Endothelial cell of umbilical vein (primary cell): ENCODE measurements at regions not wholly inside any gene's neighbourhood (a gene's known extent, or its start where the extent isn't known, plus 50 kb on each side); places are given as distances from the start of the nearest gene placed in this dataset.

ENCODE experiments used
- BruUV-seq: library from RNA; stranded (reverse); fragments of 400-500 nt; replicated peaks from 2 replicates; lab custom pipeline; 2021; lab: Mats Ljungman, UMichigan
- CTCF ChIA-PET: fragments of 300-600, 350-600 bp; sonication (Branson Sonifier 250); formaldehyde crosslinking; loops from one replicate; lab custom pipeline; 2021; ENCODE audit warnings: antibody characterized with exemption, inconsistent platforms; lab: Charles Lee
- POLR2A ChIA-PET: fragments of 300-600, 350-600 bp; sonication (Branson Sonifier 250); formaldehyde crosslinking; loops from one replicate; lab custom pipeline; 2021; ENCODE audit warnings: antibody characterized with exemption, inconsistent platforms; lab: Charles Lee
- DNase-seq: peaks from one replicate; pipeline ENCODE4 v3.0.0-alpha.2; 2011; ENCODE audit warnings: low read depth, low spot score
- FAIRE-seq: peaks from 2 replicates; lab custom pipeline; 2011; peaks lifted over from hg19 to GRCh38; lab: Jason Lieb, UNC
- H2AFZ ChIP-seq: 2 replicates; pipeline ENCODE4 v1.6.0; 2012; ENCODE audit warnings: low read depth, low read length, control low read depth, inconsistent platforms
- H3K27ac ChIP-seq: 2 replicates; pipeline ENCODE4 v1.5.1; 2011; ENCODE audit warnings: low read depth, mild to moderate bottlenecking, control low read depth, low read length, moderate library complexity; ENCODE audit not compliant: insufficient read depth
- H3K27me3 ChIP-seq, 2 experiments: 2 replicates each; pipeline versions ENCODE4 v1.6.0 to v1.6.1; 2011; ENCODE audit warnings: low read length in 2 of 2, mixed read lengths in 1 of 2; ENCODE audit not compliant: control insufficient read depth in 2 of 2, insufficient read depth in 2 of 2
- H3K36me3 ChIP-seq, 2 experiments: 2 replicates in 1 of 2; 3 replicates in 1 of 2; pipeline ENCODE4 v1.5.1; 2011; ENCODE audit warnings: low read length in 2 of 2, mild to moderate bottlenecking in 1 of 2, moderate library complexity in 1 of 2; ENCODE audit not compliant: control insufficient read depth in 2 of 2, insufficient read depth in 2 of 2; ENCODE audit errors: extremely low read depth in 1 of 2
- H3K4me1 ChIP-seq: 3 replicates; pipeline ENCODE4 v1.5.1; 2011; ENCODE audit warnings: mild to moderate bottlenecking, low read length; ENCODE audit not compliant: control insufficient read depth, insufficient read depth; ENCODE audit errors: extremely low read depth
- H3K4me2 ChIP-seq: 2 replicates; pipeline ENCODE4 v1.6.1; 2011; ENCODE audit warnings: low read length, control low read depth, mixed read lengths; ENCODE audit not compliant: insufficient read depth
- H3K4me3 ChIP-seq, 3 experiments: fragments of 200-600 bp in 1 of 3; sonication (generic), shearing (Covaris generic) in 1 of 3; replicated peaks in 1 of 3; 2 replicates each; pipeline ENCODE4 v1.5.1; 2011 to 2016; ENCODE audit warnings: control low read depth in 3 of 3, low read length in 3 of 3, mild to moderate bottlenecking in 2 of 3, inconsistent platforms in 1 of 3, low read depth in 1 of 3, moderate library complexity in 1 of 3; ENCODE audit not compliant: insufficient read depth in 1 of 3
- H3K79me2 ChIP-seq: 2 replicates; pipeline ENCODE4 v1.6.0; 2012; ENCODE audit warnings: low read length, inconsistent platforms; ENCODE audit not compliant: control insufficient read depth, insufficient read depth
- H3K9ac ChIP-seq: replicated peaks from 2 replicates; pipeline ENCODE3; 2011; ENCODE audit warnings: low read length, control low read depth; ENCODE audit not compliant: insufficient read depth; ENCODE audit errors: extremely low read depth
- H3K9me1 ChIP-seq: replicated peaks from 3 replicates; pipeline ENCODE4 v1.6.0; 2011; ENCODE audit warnings: mild to moderate bottlenecking, low read length; ENCODE audit not compliant: control insufficient read depth, insufficient read depth; ENCODE audit errors: extremely low read depth
- H3K9me3 ChIP-seq: replicated peaks from 2 replicates; pipeline ENCODE4 v1.5.1; 2012; ENCODE audit warnings: low read length, inconsistent platforms; ENCODE audit not compliant: control insufficient read depth, insufficient read depth
- H4K20me1 ChIP-seq: replicated peaks from 2 replicates; pipeline ENCODE3; 2011; ENCODE audit warnings: mild to moderate bottlenecking, low read length; ENCODE audit not compliant: control insufficient read depth, insufficient read depth; ENCODE audit errors: extremely low read depth
- EZH2 ChIP-seq: IDR thresholded peaks from 2 replicates; pipeline ENCODE4 v1.6.1; 2012; ENCODE audit warnings: borderline replicate concordance, low read depth, mild to moderate bottlenecking, moderate library complexity, low read length, inconsistent platforms; ENCODE audit not compliant: severe bottlenecking
- FOS ChIP-seq: IDR thresholded peaks from 2 replicates; pipeline ENCODE4 v1.6.1; 2011; ENCODE audit warnings: mild to moderate bottlenecking, low read length, moderate library complexity, borderline replicate concordance; ENCODE audit not compliant: insufficient read depth
- GATA2 ChIP-seq: IDR thresholded peaks from 2 replicates; pipeline ENCODE4 v1.7.0; 2011; ENCODE audit warnings: low read depth, mild to moderate bottlenecking, moderate library complexity, mixed read lengths, low read length; ENCODE audit not compliant: insufficient read length, insufficient read depth
- JUN ChIP-seq: IDR thresholded peaks from 2 replicates; pipeline ENCODE4 v1.6.1; 2011; ENCODE audit warnings: borderline replicate concordance, low read depth; ENCODE audit not compliant: insufficient read length, insufficient read depth
- MYC ChIP-seq: IDR thresholded peaks from one replicate; pipeline ENCODE4 v1.6.1; 2011; ENCODE audit warnings: mild to moderate bottlenecking, low read depth, low read length
- POLR2A ChIP-seq: IDR thresholded peaks from 2 replicates; pipeline ENCODE4 v1.6.1; 2012; ENCODE audit warnings: low read depth, mild to moderate bottlenecking, control low read depth, low read length
- POLR2AphosphoS5 ChIP-seq: IDR thresholded peaks from 2 replicates; pipeline ENCODE4 v1.6.1; 2012; ENCODE audit warnings: low read depth, mild to moderate bottlenecking, control low read depth, low read length, moderate library complexity; ENCODE audit not compliant: insufficient read depth
- dilution Hi-C: fragments of 300-500 bp; cut with MboI; formaldehyde crosslinking; loops from one replicate; pipeline ENCODE4 v1.15.0; 2019; ENCODE audit warnings: low sequenced_read_pairs; ENCODE audit not compliant: extremely low pct_ligation_motif_present
- intact Hi-C: fragments of 100-400 bp; cut with micrococcal nuclease; formaldehyde crosslinking; loops from one replicate; pipeline ENCODE4 v1.10.0; 2022
- TF ChIP-seq, protein P1 (sequence below): IDR thresholded peaks from 2 replicates; pipeline ENCODE4 v1.6.1; 2011; ENCODE audit not compliant: insufficient read depth, insufficient read length
- TF ChIP-seq, protein P2 (sequence below), 2 donors: IDR thresholded peaks; 1 replicate in 1 of 2; 2 replicates in 1 of 2; pipeline ENCODE4 v1.5.1; 2011; ENCODE audit warnings: low read length in 2 of 2, mild to moderate bottlenecking in 2 of 2, moderate library complexity in 2 of 2, control low read depth in 1 of 2, inconsistent platforms in 1 of 2, low read depth in 1 of 2; ENCODE audit not compliant: insufficient read depth in 1 of 2; ENCODE audit errors: extremely low read depth in 1 of 2

DNA sequence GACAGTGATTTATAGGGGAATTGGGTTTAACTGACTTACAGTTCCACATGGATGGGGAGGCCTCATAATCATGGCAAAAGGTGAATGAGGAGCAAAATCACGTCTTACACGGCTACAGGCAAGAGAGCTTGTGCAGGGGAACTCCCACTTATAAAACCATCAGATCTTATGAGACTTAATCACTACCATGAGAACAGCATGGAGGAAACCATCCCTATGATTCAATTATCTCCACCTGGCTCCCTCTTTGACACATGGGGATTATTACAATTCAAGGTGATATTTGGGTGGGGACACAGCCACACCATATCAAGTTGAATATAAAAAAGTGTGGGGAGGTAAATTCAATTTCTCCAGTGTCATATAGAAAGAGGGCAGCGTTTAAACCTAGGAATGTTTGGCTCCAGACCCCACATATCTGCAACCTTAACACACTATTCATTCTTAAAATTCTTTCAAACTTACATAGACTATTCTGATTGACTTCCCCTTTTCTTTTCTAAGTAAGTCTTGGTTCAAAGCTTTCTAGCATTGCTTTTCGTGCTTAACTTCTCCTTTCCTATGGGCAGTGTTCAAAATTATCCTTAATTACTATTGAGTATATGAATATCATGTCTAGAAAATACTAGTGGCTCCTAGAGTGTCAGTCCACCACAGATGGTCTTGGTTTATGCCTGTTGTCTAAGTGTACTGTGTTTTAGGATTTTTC lies 446.7 kb upstream of the GBE1 start:
- CTCF ChIA-PET, result no interaction called here
- Histone ChIP-seq H3K79me2 (no peaks in the 10 kb centered on the region), H3K4me2 (no peak overlapping the region), H3K9me3 (no peaks in the 10 kb centered on the region), H3K4me1 (no peaks in the 10 kb centered on the region), H3K36me3 (no peaks in the 10 kb centered on the region), H3K27ac (no peak overlapping the region), H2AFZ (no peak overlapping the region), H3K9me1 (no peaks in the 10 kb centered on the region), H3K27me3 (no peaks in the 10 kb centered on the region), H4K20me1 (no peaks in the 10 kb centered on the region), H3K9ac (no peak overlapping the region), H3K4me3 (no peak overlapping the region)
- BruUV-seq, result no TSS peak
- DNase-seq (no peak), FAIRE-seq (no peak)
- dilution Hi-C loops (no loop called here), intact Hi-C loops (no loop called here)
- TF ChIP-seq POLR2AphosphoS5 (no peak), MYC (no peak), EZH2 (no peak), FOS (no peak), JUN (no peak), GATA2 (no peak), POLR2A (no peak)
- TF ChIP-seq, protein P1, sequence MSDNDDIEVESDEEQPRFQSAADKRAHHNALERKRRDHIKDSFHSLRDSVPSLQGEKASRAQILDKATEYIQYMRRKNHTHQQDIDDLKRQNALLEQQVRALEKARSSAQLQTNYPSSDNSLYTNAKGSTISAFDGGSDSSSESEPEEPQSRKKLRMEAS, result no peak
- TF ChIP-seq, protein P2, sequence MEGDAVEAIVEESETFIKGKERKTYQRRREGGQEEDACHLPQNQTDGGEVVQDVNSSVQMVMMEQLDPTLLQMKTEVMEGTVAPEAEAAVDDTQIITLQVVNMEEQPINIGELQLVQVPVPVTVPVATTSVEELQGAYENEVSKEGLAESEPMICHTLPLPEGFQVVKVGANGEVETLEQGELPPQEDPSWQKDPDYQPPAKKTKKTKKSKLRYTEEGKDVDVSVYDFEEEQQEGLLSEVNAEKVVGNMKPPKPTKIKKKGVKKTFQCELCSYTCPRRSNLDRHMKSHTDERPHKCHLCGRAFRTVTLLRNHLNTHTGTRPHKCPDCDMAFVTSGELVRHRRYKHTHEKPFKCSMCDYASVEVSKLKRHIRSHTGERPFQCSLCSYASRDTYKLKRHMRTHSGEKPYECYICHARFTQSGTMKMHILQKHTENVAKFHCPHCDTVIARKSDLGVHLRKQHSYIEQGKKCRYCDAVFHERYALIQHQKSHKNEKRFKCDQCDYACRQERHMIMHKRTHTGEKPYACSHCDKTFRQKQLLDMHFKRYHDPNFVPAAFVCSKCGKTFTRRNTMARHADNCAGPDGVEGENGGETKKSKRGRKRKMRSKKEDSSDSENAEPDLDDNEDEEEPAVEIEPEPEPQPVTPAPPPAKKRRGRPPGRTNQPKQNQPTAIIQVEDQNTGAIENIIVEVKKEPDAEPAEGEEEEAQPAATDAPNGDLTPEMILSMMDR (IDR thresholded peaks at IDR 0.05; ENCODE audit: extremely low read depth in 1 of 2, insufficient read depth in 1 of 2, low read depth in 1 of 2, low read length in 2 of 2), result no peak
- POLR2A ChIA-PET, result no interaction called here
